H1 (cell line): ENCODE measurements at regions not wholly inside any gene's neighbourhood (a gene's known extent, or its start where the extent isn't known, plus 50 kb on each side); places are given as distances from the start of the nearest gene placed in this dataset.

Source experiments
- CTCF ChIA-PET: fragments of 300-600 bp; sonication (Branson Sonifier 250); formaldehyde crosslinking; loops from one replicate; lab custom pipeline; 2021; ENCODE audit not compliant: partially characterized antibody; lab: Charles Lee
- POLR2A ChIA-PET: fragments of 300-600 bp; sonication (Branson Sonifier 250); formaldehyde crosslinking; loops from one replicate; lab custom pipeline; 2021; ENCODE audit warnings: inconsistent platforms; ENCODE audit not compliant: partially characterized antibody; lab: Charles Lee
- DNase-seq, 2 experiments: peaks; one replicate each; pipeline versions ENCODE4 v3.0.0 to v3.0.0-alpha.2; 2010 to 2022; ENCODE audit warnings: low spot score in 2 of 2, low read depth in 1 of 2, mixed read lengths in 1 of 2
- FAIRE-seq: peaks from 2 replicates; lab custom pipeline; 2011; peaks lifted over from hg19 to GRCh38; lab: Jason Lieb, UNC
- H2AFZ ChIP-seq: 2 replicates; pipeline ENCODE4 v1.8.1; 2012; ENCODE audit warnings: low read length, inconsistent platforms
- H2AK5ac ChIP-seq: 2 replicates; pipeline ENCODE4 v1.6.1; 2013; ENCODE audit warnings: low read depth, low read length
- H2BK120ac ChIP-seq: replicated peaks from 2 replicates; pipeline ENCODE3; 2013; ENCODE audit warnings: low read depth, low read length, inconsistent platforms
- H2BK12ac ChIP-seq: 2 replicates; pipeline ENCODE4 v1.6.1; 2013; ENCODE audit warnings: low read depth, low read length
- H2BK15ac ChIP-seq: 2 replicates; pipeline ENCODE4 v1.6.1; 2013; ENCODE audit warnings: low read length
- H2BK20ac ChIP-seq: 2 replicates; pipeline ENCODE4 v1.6.1; 2013; ENCODE audit warnings: low read length
- H2BK5ac ChIP-seq: 2 replicates; pipeline ENCODE4 v1.6.1; 2013; ENCODE audit warnings: low read depth, low read length
- H3K14ac ChIP-seq: 2 replicates; pipeline ENCODE4 v1.6.1; 2013; ENCODE audit warnings: inconsistent platforms; ENCODE audit not compliant: insufficient read length
- H3K18ac ChIP-seq: 2 replicates; pipeline ENCODE4 v1.6.1; 2013; ENCODE audit warnings: low read length; ENCODE audit errors: extremely low read depth
- H3K23ac ChIP-seq: 2 replicates; pipeline ENCODE4 v1.6.1; 2013; ENCODE audit warnings: inconsistent platforms; ENCODE audit not compliant: insufficient read length
- H3K23me2 ChIP-seq: 2 replicates; pipeline ENCODE4 v1.6.1; 2013; ENCODE audit warnings: low read depth, low read length
- H3K27ac ChIP-seq: 2 replicates; pipeline ENCODE4 v1.6.1; 2011; ENCODE audit warnings: low read depth, low read length, inconsistent platforms
- H3K27me3 ChIP-seq, 4 experiments: replicated peaks in 1 of 4; 1 replicate in 1 of 4; 2 replicates in 3 of 4; pipeline versions ENCODE4 v1.6.1 to v1.8.1; 2011 to 2013; ENCODE audit warnings: low read length in 3 of 4, mild to moderate bottlenecking in 3 of 4, inconsistent platforms in 2 of 4, mixed read lengths in 2 of 4, moderate library complexity in 1 of 4; ENCODE audit not compliant: control insufficient read depth in 3 of 4, insufficient read depth in 3 of 4; ENCODE audit errors: extremely low read depth in 1 of 4
- H3K36me3 ChIP-seq, 4 experiments: 2 replicates each; pipeline versions ENCODE4 v1.6.1 to v1.8.1; 2011 to 2013; ENCODE audit warnings: mild to moderate bottlenecking in 4 of 4, low read length in 3 of 4, moderate library complexity in 2 of 4, control low read depth in 1 of 4, inconsistent platforms in 1 of 4; ENCODE audit not compliant: insufficient read depth in 4 of 4, control insufficient read depth in 2 of 4
- H3K4ac ChIP-seq: replicated peaks from 2 replicates; pipeline ENCODE3; 2013; ENCODE audit warnings: low read length, low read depth, mixed read lengths, inconsistent platforms; ENCODE audit not compliant: insufficient read length
- H3K4me1 ChIP-seq, 4 experiments: replicated peaks in 1 of 4; 1 replicate in 1 of 4; 2 replicates in 3 of 4; pipeline versions ENCODE4 v1.6.1 to v1.8.1; 2011 to 2013; ENCODE audit warnings: low read length in 3 of 4, inconsistent platforms in 2 of 4, mixed read lengths in 1 of 4; ENCODE audit not compliant: insufficient read depth in 4 of 4, control insufficient read depth in 3 of 4
- H3K4me2 ChIP-seq, 2 experiments: 2 replicates each; pipeline versions ENCODE4 v1.6.1 to v1.8.1; 2011 to 2013; ENCODE audit warnings: low read depth in 2 of 2, low read length in 2 of 2, control low read depth in 1 of 2, inconsistent platforms in 1 of 2, mild to moderate bottlenecking in 1 of 2; ENCODE audit not compliant: insufficient read depth in 1 of 2
- H3K4me3 ChIP-seq, 4 experiments: fragments of 200-600, 300-600 bp in 1 of 4; sonication (generic), shearing (Covaris generic), sonication (Bioruptor Twin) in 1 of 4; 2 replicates each; pipeline versions ENCODE4 v1.5.1 to v1.8.1; 2011 to 2016; ENCODE audit warnings: low read length in 4 of 4, low read depth in 3 of 4, control low read depth in 2 of 4, inconsistent platforms in 2 of 4, mild to moderate bottlenecking in 2 of 4, mixed read lengths in 1 of 4, moderate library complexity in 1 of 4; ENCODE audit not compliant: insufficient read depth in 2 of 4; ENCODE audit errors: extremely low read depth in 1 of 4
- H3K56ac ChIP-seq: replicated peaks from 2 replicates; pipeline ENCODE3; 2013; ENCODE audit warnings: low read depth, mild to moderate bottlenecking, mixed read lengths, low read length, inconsistent platforms; ENCODE audit not compliant: insufficient read length
- H3K79me1 ChIP-seq: 2 replicates; pipeline ENCODE4 v1.6.1; 2013; ENCODE audit warnings: low read depth, low read length, control low read depth
- H3K79me2 ChIP-seq, 2 experiments: 2 replicates each; pipeline versions ENCODE4 v1.6.1 to v1.8.1; 2012 to 2013; ENCODE audit warnings: low read length in 2 of 2, mild to moderate bottlenecking in 2 of 2, inconsistent platforms in 1 of 2; ENCODE audit not compliant: insufficient read depth in 2 of 2, control insufficient read depth in 1 of 2
- H3K9ac ChIP-seq, 4 experiments: replicated peaks in 1 of 4; 1 replicate in 1 of 4; 2 replicates in 3 of 4; pipeline versions ENCODE4 v1.6.1 to v1.8.1; 2011 to 2013; ENCODE audit warnings: low read depth in 3 of 4, low read length in 3 of 4, control low read depth in 2 of 4, mild to moderate bottlenecking in 2 of 4, moderate library complexity in 2 of 4, inconsistent platforms in 1 of 4; ENCODE audit errors: extremely low read depth in 1 of 4
- H3K9me3 ChIP-seq, 2 experiments: 2 replicates each; pipeline versions ENCODE4 v1.6.1 to v1.8.1; 2012 to 2013; ENCODE audit warnings: mild to moderate bottlenecking in 2 of 2, moderate library complexity in 2 of 2, control low read depth in 1 of 2, inconsistent platforms in 1 of 2, low read depth in 1 of 2, low read length in 1 of 2, mixed read lengths in 1 of 2; ENCODE audit not compliant: insufficient read depth in 2 of 2
- H4K20me1 ChIP-seq, 2 experiments: replicated peaks in 1 of 2; 2 replicates each; pipeline versions ENCODE3 to v1.8.1; 2011 to 2013; ENCODE audit warnings: inconsistent platforms in 2 of 2, low read length in 2 of 2, mild to moderate bottlenecking in 1 of 2; ENCODE audit not compliant: insufficient read depth in 2 of 2, control insufficient read depth in 1 of 2
- H4K5ac ChIP-seq: 2 replicates; pipeline ENCODE4 v1.6.1; 2013; ENCODE audit warnings: low read length, low read depth, mixed read lengths, inconsistent platforms; ENCODE audit not compliant: insufficient read length
- H4K8ac ChIP-seq: 2 replicates; pipeline ENCODE4 v1.8.0; 2013; ENCODE audit warnings: mild to moderate bottlenecking, moderate library complexity, low read length, inconsistent platforms; ENCODE audit not compliant: insufficient read depth; ENCODE audit errors: extremely low read depth
- H4K91ac ChIP-seq: replicated peaks from 2 replicates; pipeline ENCODE3; 2013; ENCODE audit warnings: low read length, mixed read lengths, inconsistent platforms; ENCODE audit not compliant: insufficient read length
- MAFK ChIP-seq: IDR thresholded peaks from 2 replicates; pipeline ENCODE4 v1.6.1; 2012; ENCODE audit warnings: low read depth, mild to moderate bottlenecking, improper control_type of control experiment, low read length
- SP4 ChIP-seq: IDR thresholded peaks from 2 replicates; pipeline ENCODE4 v1.6.1; 2012; ENCODE audit warnings: low read length, inconsistent platforms
- TEAD4 ChIP-seq: IDR thresholded peaks from 2 replicates; pipeline ENCODE4 v1.6.1; 2012; ENCODE audit warnings: low read depth, low read length, inconsistent platforms, mixed read lengths
- whole genome bisulfite sequencing, 2 experiments: shearing (Covaris generic) in 1 of 2; methylation state at CpG; one replicate each; pipeline versions ENCODE4 v1.1.6 to v1.1.7; 2013 to 2015; ENCODE audit warnings: low lambda C conversion rate in 2 of 2, mixed read lengths in 2 of 2, inconsistent platforms in 1 of 2, low coverage in 1 of 2, missing lambda C conversion rate in 1 of 2; ENCODE audit not compliant: insufficient replicate concordance in 2 of 2, insufficient coverage in 1 of 2, insufficient read length in 1 of 2; ENCODE audit errors: extremely low coverage in 1 of 2, missing lambda C conversion rate in 1 of 2; 5-methylcytosine and 5-hydroxymethylcytosine counted together

GRCh38 chr15:60191016-60191415, 186.9 kb downstream of the FOXB1 start:
- Histone ChIP-seq H3K23me2 (no peaks in the 10 kb centered on the region), H3K79me1 (no peaks in the 10 kb centered on the region), H3K56ac (no peak overlapping the region), H3K4me3 (no peak overlapping the region), H3K23ac (no peak overlapping the region), H4K91ac (no peak overlapping the region), H3K27me3 (no peaks in the 10 kb centered on the region), H2AK5ac (no peak overlapping the region), H4K5ac (no peak overlapping the region), H4K20me1 (no peaks in the 10 kb centered on the region), H2BK12ac (no peak overlapping the region), H3K9me3 (peaks cover 3% of the 10 kb centered on the region in 2 experiments; a peak in 2 of 4 replicates), H4K8ac (no peak overlapping the region), H3K18ac (no peak overlapping the region), H3K4ac (no peak overlapping the region), H3K79me2 (no peaks in the 10 kb centered on the region), H2BK120ac (no peak overlapping the region), H3K27ac (no peak overlapping the region), H3K4me2 (no peak overlapping the region), H2BK20ac (no peak overlapping the region), H2AFZ (no peak overlapping the region), H3K9ac (no peak overlapping the region), H2BK15ac (no peak overlapping the region), H3K36me3 (no peaks in the 10 kb centered on the region), H3K14ac (no peak overlapping the region), H2BK5ac (no peak overlapping the region), H3K4me1 (no peaks in the 10 kb centered on the region)
- ChIA-PET POLR2A (no interaction called here), CTCF (no interaction called here)
- FAIRE-seq, result no peak
- WGBS, 2 experiments, result 86% methylated on average over 6 of the region's 6 CpGs; no CpG with 5 or more reads in 1 of the 2 experiments
- TF ChIP-seq SP4 (no peak), MAFK (peak; percentile 58), TEAD4 (no peak)
- no peak for DNase-seq
